MM.1S (cell line): ENCODE measurements at regions not wholly inside any gene's neighbourhood (a gene's known extent, or its start where the extent isn't known, plus 50 kb on each side); places are given as distances from the start of the nearest gene placed in this dataset.

Source experiments
- EZH2 ChIP-seq: fragments of 300-600 bp; sonication (generic); optimal IDR thresholded peaks from 2 replicates; pipeline ENCODE3; 2017; ENCODE audit warnings: low read depth, mild to moderate bottlenecking, antibody characterized with exemption, low read length, mixed read lengths
- TF ChIP-seq, protein P1 (sequence below): fragments of 300-600 bp; sonication (generic); IDR thresholded peaks from 2 replicates; pipeline ENCODE4 v1.5.1; 2016; ENCODE audit warnings: antibody characterized with exemption, low read length, mixed read lengths

DNA sequence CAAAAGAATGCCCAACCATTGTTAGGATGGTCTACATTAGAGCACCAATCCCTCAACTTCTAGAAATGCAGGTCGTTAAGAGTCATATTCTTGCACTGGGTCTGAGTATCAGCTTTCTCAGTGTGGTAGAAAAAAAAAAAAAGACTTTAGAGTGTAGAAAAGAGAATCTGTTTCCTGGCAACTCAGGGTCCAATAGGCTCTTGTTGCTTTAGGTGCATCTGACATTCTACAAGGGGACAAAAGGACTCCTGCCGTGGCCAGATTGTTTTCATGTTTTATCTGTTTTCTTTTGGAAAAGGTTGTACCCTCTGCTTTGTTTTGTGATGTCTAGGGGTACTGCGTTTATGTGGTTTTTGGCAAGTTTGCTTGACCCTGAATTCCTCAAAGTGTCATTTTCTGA lies 105.4 kb upstream of the KCNK2 start:
- TF ChIP-seq, protein P1, sequence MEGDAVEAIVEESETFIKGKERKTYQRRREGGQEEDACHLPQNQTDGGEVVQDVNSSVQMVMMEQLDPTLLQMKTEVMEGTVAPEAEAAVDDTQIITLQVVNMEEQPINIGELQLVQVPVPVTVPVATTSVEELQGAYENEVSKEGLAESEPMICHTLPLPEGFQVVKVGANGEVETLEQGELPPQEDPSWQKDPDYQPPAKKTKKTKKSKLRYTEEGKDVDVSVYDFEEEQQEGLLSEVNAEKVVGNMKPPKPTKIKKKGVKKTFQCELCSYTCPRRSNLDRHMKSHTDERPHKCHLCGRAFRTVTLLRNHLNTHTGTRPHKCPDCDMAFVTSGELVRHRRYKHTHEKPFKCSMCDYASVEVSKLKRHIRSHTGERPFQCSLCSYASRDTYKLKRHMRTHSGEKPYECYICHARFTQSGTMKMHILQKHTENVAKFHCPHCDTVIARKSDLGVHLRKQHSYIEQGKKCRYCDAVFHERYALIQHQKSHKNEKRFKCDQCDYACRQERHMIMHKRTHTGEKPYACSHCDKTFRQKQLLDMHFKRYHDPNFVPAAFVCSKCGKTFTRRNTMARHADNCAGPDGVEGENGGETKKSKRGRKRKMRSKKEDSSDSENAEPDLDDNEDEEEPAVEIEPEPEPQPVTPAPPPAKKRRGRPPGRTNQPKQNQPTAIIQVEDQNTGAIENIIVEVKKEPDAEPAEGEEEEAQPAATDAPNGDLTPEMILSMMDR = no peak
- TF ChIP-seq EZH2 = no peak
